ENCODE measurements at regions not wholly inside any gene's neighbourhood (a gene's known extent, or its start where the extent isn't known, plus 50 kb on each side); places are given as distances from the start of the nearest gene placed in this dataset.
A peak's percentile ranks its signal among the peaks of the same experiment; 100 is the strongest.

GRCh38 chr1:181160322-181160721, 71.8 kb downstream of the IER5 start:
- TF ChIP-seq CTCF (IDR thresholded peaks at IDR 0.05; ENCODE audit: low read length, missing control alignments) = no peak
- H3K4me3 ChIP-seq (replicated peaks; ENCODE audit: low read depth, low read length) = no peak overlapping the region
- no peak for DNase-seq (ENCODE audit: low read depth)

GRCh38 chr1:181160998-181161870, 72.7 kb downstream of the IER5 start:
- no peak for TF ChIP-seq CTCF (IDR thresholded peaks at IDR 0.05; ENCODE audit: low read length, missing control alignments)
- peak; percentile 38 for DNase-seq (ENCODE audit: low read depth)
- no peak overlapping the region for H3K4me3 ChIP-seq (replicated peaks; ENCODE audit: low read depth, low read length)

- TF ChIP-seq CTCF (IDR thresholded peaks at IDR 0.05; ENCODE audit: low read length, missing control alignments) = no peak
- no peak for DNase-seq (ENCODE audit: low read depth)
- H3K4me3 ChIP-seq (replicated peaks; ENCODE audit: low read depth, low read length) = no peak overlapping the region
These were observed 75.2 kb downstream of the IER5 start for GRCh38 chr1:181163662-181164061.

- peak; percentile 92 for TF ChIP-seq CTCF (IDR thresholded peaks at IDR 0.05; ENCODE audit: low read length, missing control alignments)
- peak; percentile 86 for DNase-seq (ENCODE audit: low read depth)
- no peak overlapping the region for H3K4me3 ChIP-seq (replicated peaks; ENCODE audit: low read depth, low read length)
These were observed 78.1 kb downstream of the IER5 start for GRCh38 chr1:181166377-181167196.

- no peak overlapping the region for H3K4me3 ChIP-seq (replicated peaks; ENCODE audit: low read depth, low read length)
- no peak for TF ChIP-seq CTCF (IDR thresholded peaks at IDR 0.05; ENCODE audit: low read length, missing control alignments)
- no peak for DNase-seq (ENCODE audit: low read depth)
These were observed 80.9 kb downstream of the IER5 start for GRCh38 chr1:181169281-181169865.

GRCh38 chr1:181170194-181170593, 81.7 kb downstream of the IER5 start:
- no peak overlapping the region for H3K4me3 ChIP-seq (replicated peaks; ENCODE audit: low read depth, low read length)
- no peak for DNase-seq (ENCODE audit: low read depth)
- TF ChIP-seq CTCF (IDR thresholded peaks at IDR 0.05; ENCODE audit: low read length, missing control alignments) = no peak
